HG02884 (cell line): ENCODE measurements at regions not wholly inside any gene's neighbourhood (a gene's known extent, or its start where the extent isn't known, plus 50 kb on each side); places are given as distances from the start of the nearest gene placed in this dataset.

Experiments used
- ATAC-seq: cut with Tn5 transposase; IDR thresholded peaks from one replicate; pipeline ENCODE4 v1.9.1; 2021; ENCODE audit warnings: mild to moderate bottlenecking, moderate library complexity; ENCODE audit not compliant: unreplicated experiment

DNA sequence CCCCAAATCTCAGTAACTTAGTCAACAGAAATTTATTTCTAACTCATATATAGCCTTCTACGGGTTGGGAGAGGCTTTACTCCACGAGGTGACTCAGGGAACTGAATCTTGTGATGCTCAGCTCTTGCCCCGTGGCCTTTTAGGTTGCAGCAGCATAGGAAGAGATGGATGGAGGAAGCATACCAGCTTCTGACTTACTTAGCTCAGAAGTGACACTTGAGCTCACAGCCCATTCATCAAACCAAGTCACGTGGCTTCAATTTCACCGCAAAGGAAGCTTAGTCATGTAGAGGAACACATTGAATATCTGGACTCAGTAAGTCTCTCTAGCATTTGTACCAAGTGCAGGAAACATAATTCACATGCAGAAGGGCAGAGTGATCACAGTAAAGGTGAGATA is 124.1 kb upstream of the KCNN2 start:
- no peak for ATAC-seq

DNA sequence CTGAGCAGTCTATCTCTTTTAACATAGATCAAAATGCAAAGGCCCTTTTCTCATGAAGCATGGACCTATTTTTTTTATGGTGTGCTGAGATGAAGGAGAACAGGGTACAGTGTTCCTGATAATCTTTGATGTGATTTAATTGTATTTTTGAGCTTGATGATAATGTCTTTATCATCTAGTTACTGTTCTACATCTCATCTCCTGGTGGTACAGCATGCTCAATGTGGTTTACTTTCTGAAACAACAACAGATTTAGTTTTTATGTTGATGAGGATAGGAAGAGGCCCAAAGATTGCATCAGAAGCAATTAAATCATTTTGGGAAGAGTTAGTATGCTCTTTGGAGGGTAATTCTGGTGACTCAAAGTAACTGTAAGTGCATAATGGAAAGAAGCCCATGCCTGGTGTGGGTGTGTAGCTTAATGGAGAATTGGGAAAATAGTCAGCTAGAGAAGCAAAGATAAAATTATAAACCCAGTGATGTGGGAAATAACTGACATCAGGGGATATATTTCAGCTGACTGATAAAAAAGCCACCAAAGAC is 123.0 kb upstream of the KCNN2 start:
- ATAC-seq = no peak

DNA sequence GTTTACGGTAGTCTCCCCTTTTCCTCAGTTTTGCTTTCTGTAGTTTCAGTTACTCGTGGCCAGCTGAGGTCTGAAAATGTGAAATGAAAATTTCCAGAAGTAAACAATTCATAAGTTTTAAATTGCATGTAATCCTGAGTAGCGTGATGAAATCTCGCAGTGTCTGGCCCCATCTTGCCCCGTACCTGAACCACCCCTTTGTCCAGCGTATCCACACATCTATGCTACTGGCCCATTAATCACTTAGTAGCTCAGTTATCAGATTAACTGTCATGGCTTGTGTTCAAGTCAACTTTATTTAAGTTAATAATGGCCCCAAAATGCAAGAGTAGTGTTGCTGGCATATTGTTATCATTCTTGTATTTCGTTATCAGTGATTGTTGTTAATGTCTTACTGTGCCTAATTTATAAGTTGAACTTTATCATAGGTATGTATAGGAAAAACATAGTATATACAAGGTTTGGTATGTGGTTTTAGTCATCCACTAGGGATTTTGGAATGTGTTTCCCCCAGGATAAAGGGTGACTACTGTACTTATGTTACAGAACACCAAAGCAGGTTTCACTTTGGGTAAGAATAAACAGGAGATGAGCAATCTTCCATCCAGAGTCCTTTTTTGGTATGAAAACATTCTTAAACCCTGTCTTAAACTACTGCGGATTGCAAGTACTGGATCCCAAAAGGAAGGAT is 118.4 kb upstream of the KCNN2 start:
- no peak for ATAC-seq

- ATAC-seq = no peak
These were observed 117.9 kb upstream of the KCNN2 start for GRCh38 chr5:114243972-114244317.

GRCh38 chr5:114249823-114250222 is 112.0 kb upstream of the KCNN2 start:
- ATAC-seq = no peak

DNA sequence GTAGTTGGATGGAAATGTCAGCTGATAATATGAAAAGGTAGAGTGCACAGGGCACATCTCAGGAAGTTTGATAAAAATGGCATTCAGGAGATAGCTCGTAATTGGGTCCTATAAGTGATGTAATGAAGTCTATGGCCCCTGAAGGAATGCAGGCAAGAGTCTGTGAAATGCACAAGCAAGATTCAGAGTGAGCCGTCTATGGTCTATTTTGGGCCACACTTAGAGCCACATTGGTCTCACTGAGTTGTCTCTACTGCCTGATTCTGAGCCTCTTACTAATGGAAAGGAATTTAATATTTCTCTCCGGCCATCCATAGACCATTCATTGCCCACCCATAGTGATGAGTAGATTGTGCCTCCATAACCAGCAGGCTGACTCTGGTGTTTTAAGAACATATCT is 111.3 kb upstream of the KCNN2 start:
- no peak for ATAC-seq

- no peak for ATAC-seq
These were observed 109.6 kb upstream of the KCNN2 start for GRCh38 chr5:114252226-114252625.

- ATAC-seq = no peak
These were observed 106.6 kb upstream of the KCNN2 start for GRCh38 chr5:114255260-114255659.

DNA sequence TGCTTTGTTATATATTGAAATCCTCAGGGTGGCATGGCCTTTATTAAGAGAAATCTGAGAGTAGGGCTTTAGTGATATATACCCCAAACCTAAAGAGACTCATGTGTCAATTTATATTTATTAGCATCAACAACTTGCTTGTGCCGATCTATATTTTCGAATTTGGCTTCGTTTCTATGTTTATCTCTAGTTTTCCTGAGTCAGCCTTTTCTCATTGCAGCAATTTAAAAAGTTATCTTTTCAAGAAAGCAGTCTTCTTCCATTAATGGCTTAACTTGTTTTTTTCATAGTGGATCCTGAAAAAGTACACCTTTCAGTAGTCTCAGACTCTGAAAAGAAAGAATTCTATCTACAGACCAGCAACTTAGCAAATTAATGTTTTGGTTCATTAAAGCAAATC is 99.9 kb upstream of the KCNN2 start:
- no peak for ATAC-seq

- ATAC-seq = no peak
These were observed 96.3 kb upstream of the KCNN2 start for GRCh38 chr5:114265432-114266060.

DNA sequence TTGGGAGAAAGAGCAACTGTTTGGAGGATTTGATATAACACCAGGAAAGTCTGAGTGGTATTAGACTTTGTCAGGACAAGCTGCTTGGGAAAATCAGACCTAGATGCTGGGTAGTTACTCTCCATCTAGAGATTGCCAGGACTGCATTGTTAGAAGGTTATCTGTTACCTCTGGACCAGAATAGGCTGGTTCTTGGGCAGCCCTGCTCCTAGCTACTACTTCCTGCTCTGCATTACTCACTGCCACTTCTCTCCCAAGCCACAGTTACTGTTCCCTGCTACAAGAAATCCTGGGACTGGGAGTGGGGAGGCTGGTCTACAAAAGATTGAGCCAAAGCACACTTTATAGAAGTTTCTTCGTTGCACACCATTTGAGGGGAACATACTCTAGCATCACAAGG is 95.5 kb upstream of the KCNN2 start:
- no peak for ATAC-seq

- no peak for ATAC-seq
These were observed 65.7 kb upstream of the KCNN2 start for GRCh38 chr5:114296191-114296590.

DNA sequence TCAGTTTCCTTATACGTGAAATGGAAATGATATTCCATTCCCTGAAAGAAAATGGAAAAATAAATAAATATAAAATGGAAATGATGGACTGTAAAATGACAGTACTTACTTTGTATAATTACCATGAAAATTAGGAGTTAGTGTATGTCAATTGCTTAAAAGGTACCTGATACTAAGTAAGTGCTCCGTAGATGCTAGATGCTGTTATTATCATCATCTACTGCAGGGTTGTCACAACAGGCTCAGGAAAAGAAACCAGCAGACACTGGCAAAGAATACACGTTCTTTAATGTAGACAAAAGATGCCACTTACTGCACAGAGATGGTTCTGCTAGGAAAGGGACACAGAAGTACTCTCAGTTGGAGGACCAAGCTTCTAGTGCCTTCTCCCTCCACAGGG is 64.0 kb upstream of the KCNN2 start:
- no peak for ATAC-seq

GRCh38 chr5:114305402-114306207 is 56.3 kb upstream of the KCNN2 start:
- no peak for ATAC-seq

GRCh38 chr5:114308017-114308416 is 53.9 kb upstream of the KCNN2 start:
- no peak for ATAC-seq

GRCh38 chr5:114308508-114308907 is 53.4 kb upstream of the KCNN2 start:
- no peak for ATAC-seq

DNA sequence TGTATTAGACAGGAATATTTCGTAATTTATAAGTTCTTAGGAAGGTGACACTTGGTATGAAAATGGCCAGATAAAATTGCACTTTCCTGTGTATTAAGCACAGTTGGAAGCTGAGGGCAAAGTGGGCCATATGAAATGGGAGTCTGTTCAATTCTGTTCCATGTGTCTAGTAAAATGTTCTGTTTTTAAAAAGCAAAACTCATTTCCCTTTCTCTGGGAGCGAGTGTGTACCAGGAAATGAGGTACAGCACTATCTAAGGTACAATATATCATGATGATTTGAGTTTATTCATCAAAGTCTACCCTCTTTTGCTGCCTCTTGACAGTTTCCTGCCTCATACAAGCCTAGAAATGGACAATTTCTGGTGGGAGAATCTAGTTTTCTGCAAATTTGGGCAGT is 51.2 kb upstream of the KCNN2 start:
- ATAC-seq = no peak

DNA sequence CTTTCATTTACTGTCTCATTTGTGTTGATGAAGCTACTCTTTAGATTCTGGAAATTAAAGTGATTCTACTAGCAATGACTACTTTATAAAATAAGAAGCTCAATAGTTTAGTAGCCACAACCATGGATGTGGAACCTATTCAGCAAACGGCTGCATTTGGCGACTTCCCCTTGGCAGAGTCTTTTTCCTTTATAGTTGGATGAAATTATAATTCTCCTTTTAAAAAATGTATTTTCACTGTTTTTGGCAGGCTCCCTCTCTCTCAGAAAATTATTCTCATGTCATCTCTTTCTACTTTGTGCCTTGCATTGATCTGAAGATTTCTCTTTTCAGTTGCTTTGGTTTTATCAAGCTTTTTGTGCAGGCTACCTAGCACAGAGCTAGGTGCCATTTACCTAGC is 50.6 kb upstream of the KCNN2 start:
- ATAC-seq = no peak

DNA sequence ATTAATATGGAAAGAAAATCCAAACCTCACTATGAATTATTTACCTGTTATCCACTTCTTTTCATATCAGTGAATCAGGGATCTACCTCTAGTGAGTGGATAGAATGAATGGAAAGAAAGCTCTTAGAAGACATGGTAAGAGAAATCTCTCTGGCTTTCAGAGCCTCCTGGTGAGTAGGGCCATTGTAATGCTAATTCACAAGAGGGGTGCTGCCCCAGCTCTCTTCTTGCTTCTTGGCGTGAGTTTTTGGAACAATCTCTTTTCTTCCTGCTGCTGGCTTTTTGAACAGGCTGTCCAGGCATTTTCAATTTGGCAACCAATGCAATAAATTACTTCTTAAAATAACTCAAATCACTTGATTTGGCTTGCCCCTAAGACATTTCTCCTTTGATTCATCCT is 49.9 kb upstream of the KCNN2 start:
- no peak for ATAC-seq
